GM19035 (cell line): ENCODE measurements at regions not wholly inside any gene's neighbourhood (a gene's known extent, or its start where the extent isn't known, plus 50 kb on each side); places are given as distances from the start of the nearest gene placed in this dataset.
"Not testable (repeated sequence)": the region's sequence is repeated elsewhere in the genome, so short reads cannot be mapped to it uniquely, and the experiment has no call there.

ENCODE experiments used
- ATAC-seq: cut with Tn5 transposase; IDR thresholded peaks from one replicate; pipeline ENCODE4 v1.9.1; 2021; ENCODE audit not compliant: unreplicated experiment

- no peak for ATAC-seq
Observed at GRCh38 chr2:122743021-122743675, 987.7 kb downstream of the TSN start.

GRCh38 chr2:122745603-122746002 lies 990.2 kb downstream of the TSN start:
- ATAC-seq: no peak

- ATAC-seq: no peak
Observed at GRCh38 chr2:122747670-122748069, 992.2 kb downstream of the TSN start.

- ATAC-seq: no peak
Observed at GRCh38 chr2:122748552-122749011, 993.1 kb downstream of the TSN start.

- ATAC-seq: no peak
Observed at GRCh38 chr2:122749405-122749804, 994.0 kb downstream of the TSN start.

GRCh38 chr2:122750095-122750494 lies 994.6 kb downstream of the TSN start:
- no peak for ATAC-seq

GRCh38 chr2:122750808-122751207 lies 995.4 kb downstream of the TSN start:
- ATAC-seq: no peak

- no peak for ATAC-seq
Observed at GRCh38 chr2:122753336-122753735, 997.9 kb downstream of the TSN start.

GRCh38 chr2:122754561-122754960 lies 999.1 kb downstream of the TSN start:
- no peak for ATAC-seq

GRCh38 chr2:122755281-122755780 lies 999.9 kb downstream of the TSN start:
- ATAC-seq: no peak

- ATAC-seq: no peak
Observed at GRCh38 chr2:122758967-122759366, 1003.5 kb downstream of the TSN start.

GRCh38 chr2:122764014-122764413 lies 1008.6 kb downstream of the TSN start:
- ATAC-seq: no peak

- ATAC-seq: no peak
Observed at GRCh38 chr2:122780251-122780650, 1024.8 kb downstream of the TSN start.

- ATAC-seq: no peak
Observed at GRCh38 chr2:122794100-122794499, 1038.6 kb downstream of the TSN start.

- no peak for ATAC-seq
Observed at GRCh38 chr2:122795763-122796162, 1040.3 kb downstream of the TSN start.

GRCh38 chr2:122799391-122799790 lies 1043.9 kb downstream of the TSN start:
- ATAC-seq: no peak

GRCh38 chr2:122800781-122801180 lies 1045.3 kb downstream of the TSN start:
- ATAC-seq: no peak

- ATAC-seq: no peak
Observed at GRCh38 chr2:122804494-122804893, 1049.0 kb downstream of the TSN start.

- ATAC-seq: no peak
Observed at GRCh38 chr2:122805346-122805745, 1049.9 kb downstream of the TSN start.

- no peak for ATAC-seq
Observed at GRCh38 chr2:122808286-122808969, 1053.0 kb downstream of the TSN start.

GRCh38 chr2:122812214-122812613 lies 1056.8 kb downstream of the TSN start:
- ATAC-seq: not testable (repeated sequence)

GRCh38 chr2:122815120-122815519 lies 1059.7 kb downstream of the TSN start:
- ATAC-seq: no peak
